SK-N-SH (cell line): ENCODE measurements at regions not wholly inside any gene's neighbourhood (a gene's known extent, or its start where the extent isn't known, plus 50 kb on each side); places are given as distances from the start of the nearest gene placed in this dataset.

ENCODE experiments used
- CTCF ChIA-PET: fragments of 300-600, 350-600 bp; formaldehyde crosslinking; extraction: SDS; loops from one replicate; lab custom pipeline; 2021; lab: Yijun Ruan, JAX
- POLR2A ChIA-PET: fragments of 350-600 bp; sonication (Branson Sonifier 250); formaldehyde crosslinking; extraction: SDS; loops from one replicate; lab custom pipeline; 2020; ENCODE audit warnings: antibody characterized with exemption, inconsistent platforms; lab: Yijun Ruan, JAX
- DNase-seq: peaks from one replicate; pipeline ENCODE4 v3.0.0; 2012
- H2AFZ ChIP-seq: fragments of 200-600 bp; sonication (generic); 2 replicates; pipeline ENCODE4 v1.8.1; 2016; ENCODE audit warnings: antibody characterized with exemption, mild to moderate bottlenecking, low read depth
- H3F3A ChIP-seq: fragments of 200-600 bp; sonication (generic); replicated peaks from 2 replicates; pipeline ENCODE3; 2016; ENCODE audit warnings: antibody characterized with exemption, mild to moderate bottlenecking; ENCODE audit not compliant: insufficient read depth
- H3K27ac ChIP-seq, 2 experiments: fragments of 200-500 bp in 1 of 2; fragments of 200-600 bp in 1 of 2; sonication (Bioruptor generic) in 1 of 2; sonication (generic), shearing (Covaris generic) in 1 of 2; 2 replicates each; pipeline versions ENCODE4 v1.5.1 to v1.6.1; 2014 to 2016; ENCODE audit warnings: low read depth in 2 of 2, inconsistent platforms in 1 of 2, low read length in 1 of 2, mild to moderate bottlenecking in 1 of 2, mixed read lengths in 1 of 2
- H3K27me3 ChIP-seq: fragments of 200-600 bp; sonication (generic), shearing (Covaris generic); 2 replicates; pipeline ENCODE4 v1.6.1; 2016; ENCODE audit warnings: mixed run types; ENCODE audit not compliant: insufficient read depth
- H3K36me3 ChIP-seq, 2 experiments: fragments of 200-500 bp in 1 of 2; fragments of 200-600 bp in 1 of 2; sonication (Bioruptor generic) in 1 of 2; sonication (generic) in 1 of 2; replicated peaks in 1 of 2; 2 replicates each; pipeline versions ENCODE3 to v1.5.1; 2014 to 2016; ENCODE audit warnings: low read length in 1 of 2, mild to moderate bottlenecking in 1 of 2; ENCODE audit not compliant: insufficient read depth in 2 of 2, control insufficient read depth in 1 of 2
- H3K4me1 ChIP-seq, 2 experiments: fragments of 200-500 bp in 1 of 2; fragments of 200-600 bp in 1 of 2; sonication (Bioruptor generic) in 1 of 2; sonication (generic), shearing (Covaris generic) in 1 of 2; 2 replicates each; pipeline versions ENCODE4 v1.5.1 to v1.6.1; 2014 to 2016; ENCODE audit warnings: low read depth in 1 of 2, low read length in 1 of 2, mixed run types in 1 of 2; ENCODE audit not compliant: insufficient read depth in 2 of 2, control insufficient read depth in 1 of 2
- H3K4me2 ChIP-seq: fragments of 200-600 bp; sonication (generic), shearing (Covaris generic); 2 replicates; pipeline ENCODE4 v1.6.1; 2017; ENCODE audit warnings: mixed run types
- H3K4me3 ChIP-seq, 2 experiments: fragments of 200-500 bp in 1 of 2; fragments of 200-600 bp in 1 of 2; sonication (Bioruptor generic) in 1 of 2; sonication (generic), shearing (Covaris generic) in 1 of 2; 2 replicates each; pipeline versions ENCODE4 v1.5.1 to v1.8.1; 2014 to 2016; ENCODE audit warnings: low read depth in 2 of 2, inconsistent platforms in 1 of 2, low read length in 1 of 2, mild to moderate bottlenecking in 1 of 2, mixed read lengths in 1 of 2, moderate library complexity in 1 of 2
- H3K79me2 ChIP-seq: fragments of 200-600 bp; sonication (generic); 2 replicates; pipeline ENCODE4 v1.8.1; 2017; ENCODE audit warnings: mild to moderate bottlenecking; ENCODE audit not compliant: insufficient read depth
- H3K9ac ChIP-seq: fragments of 200-600 bp; sonication (generic); 2 replicates; pipeline ENCODE4 v1.6.1; 2017; ENCODE audit warnings: mixed run types
- H3K9me2 ChIP-seq: fragments of 200-600 bp; sonication (generic); 2 replicates; pipeline ENCODE4 v1.6.1; 2017; ENCODE audit warnings: mixed run types
- H3K9me3 ChIP-seq: fragments of 200-600 bp; sonication (generic); 2 replicates; pipeline ENCODE4 v1.6.1; 2017; ENCODE audit warnings: mixed run types, mild to moderate bottlenecking, moderate library complexity
- H4K20me1 ChIP-seq: fragments of 200-600 bp; sonication (generic); 2 replicates; pipeline ENCODE4 v1.6.1; 2017; ENCODE audit warnings: mild to moderate bottlenecking, mixed run types; ENCODE audit not compliant: insufficient read depth
- CHD2 ChIP-seq: fragments of 150-350 bp; IDR thresholded peaks from 2 replicates; pipeline ENCODE4 v1.6.1; 2018; ENCODE audit warnings: low read length; ENCODE audit not compliant: partially characterized antibody
- FOXJ3 ChIP-seq: sonication (generic); formaldehyde crosslinking; IDR thresholded peaks from 2 replicates; pipeline ENCODE4 v1.5.1; 2020; ENCODE audit warnings: mild to moderate bottlenecking, missing genetic modification reagents
- GABPA ChIP-seq: IDR thresholded peaks from 2 replicates; pipeline ENCODE4 v1.4.0; 2012; ENCODE audit warnings: low read depth, mild to moderate bottlenecking
- GATA2 ChIP-seq: sonication (generic); formaldehyde crosslinking; IDR thresholded peaks from 2 replicates; pipeline ENCODE4 v1.5.0; 2020; ENCODE audit warnings: mild to moderate bottlenecking, missing genetic modification reagents
- MXI1 ChIP-seq: IDR thresholded peaks from 2 replicates; pipeline ENCODE4 v1.6.1; 2012; ENCODE audit warnings: mild to moderate bottlenecking, low read depth, low read length, improper control_type of control experiment
- NFIC ChIP-seq: IDR thresholded peaks from 2 replicates; pipeline ENCODE4 v1.4.0; 2012; ENCODE audit warnings: borderline replicate concordance
- NRF1 ChIP-seq: IDR thresholded peaks from 2 replicates; pipeline ENCODE4 v1.6.1; 2012; ENCODE audit warnings: low read depth, mild to moderate bottlenecking, low read length
- RCOR1 ChIP-seq: fragments of 150-350 bp; IDR thresholded peaks from 2 replicates; pipeline ENCODE4 v1.6.1; 2017; ENCODE audit warnings: antibody characterized with exemption, low read length
- SIN3A ChIP-seq: IDR thresholded peaks from 2 replicates; pipeline ENCODE4 v1.6.1; 2012; ENCODE audit warnings: low read depth, mild to moderate bottlenecking, low read length, moderate library complexity, borderline replicate concordance
- SMC3 ChIP-seq: IDR thresholded peaks from 2 replicates; pipeline ENCODE4 v1.6.1; 2012; ENCODE audit warnings: low read depth, low read length, improper control_type of control experiment
- TAF1 ChIP-seq: IDR thresholded peaks from 2 replicates; pipeline ENCODE4 v1.6.1; 2012; ENCODE audit warnings: low read depth, mild to moderate bottlenecking, low read length, moderate library complexity, borderline replicate concordance
- TCF12 ChIP-seq: IDR thresholded peaks from 2 replicates; pipeline ENCODE4 v1.4.0; 2012
- TEAD4 ChIP-seq: IDR thresholded peaks from 2 replicates; pipeline ENCODE4 v1.4.0; 2012; ENCODE audit warnings: mild to moderate bottlenecking, borderline replicate concordance; ENCODE audit not compliant: insufficient read depth
- YY1 ChIP-seq: IDR thresholded peaks from 2 replicates; pipeline ENCODE4 v1.4.0; 2012; ENCODE audit warnings: low read depth, mild to moderate bottlenecking
- WGBS: methylation state at CpG from one replicate; pipeline ENCODE4 v1.1.6; 2017; ENCODE audit warnings: low lambda C conversion rate; 5-methylcytosine and 5-hydroxymethylcytosine counted together
- TF ChIP-seq, protein P1 (sequence below): IDR thresholded peaks from 2 replicates; pipeline ENCODE4 v1.4.0; 2012; ENCODE audit warnings: low read depth
- TF ChIP-seq, protein P2 (sequence below): fragments of 150-350 bp; IDR thresholded peaks from 2 replicates; pipeline ENCODE4 v1.6.1; 2017; ENCODE audit warnings: antibody characterized with exemption, low read length, low read depth, borderline replicate concordance

DNA sequence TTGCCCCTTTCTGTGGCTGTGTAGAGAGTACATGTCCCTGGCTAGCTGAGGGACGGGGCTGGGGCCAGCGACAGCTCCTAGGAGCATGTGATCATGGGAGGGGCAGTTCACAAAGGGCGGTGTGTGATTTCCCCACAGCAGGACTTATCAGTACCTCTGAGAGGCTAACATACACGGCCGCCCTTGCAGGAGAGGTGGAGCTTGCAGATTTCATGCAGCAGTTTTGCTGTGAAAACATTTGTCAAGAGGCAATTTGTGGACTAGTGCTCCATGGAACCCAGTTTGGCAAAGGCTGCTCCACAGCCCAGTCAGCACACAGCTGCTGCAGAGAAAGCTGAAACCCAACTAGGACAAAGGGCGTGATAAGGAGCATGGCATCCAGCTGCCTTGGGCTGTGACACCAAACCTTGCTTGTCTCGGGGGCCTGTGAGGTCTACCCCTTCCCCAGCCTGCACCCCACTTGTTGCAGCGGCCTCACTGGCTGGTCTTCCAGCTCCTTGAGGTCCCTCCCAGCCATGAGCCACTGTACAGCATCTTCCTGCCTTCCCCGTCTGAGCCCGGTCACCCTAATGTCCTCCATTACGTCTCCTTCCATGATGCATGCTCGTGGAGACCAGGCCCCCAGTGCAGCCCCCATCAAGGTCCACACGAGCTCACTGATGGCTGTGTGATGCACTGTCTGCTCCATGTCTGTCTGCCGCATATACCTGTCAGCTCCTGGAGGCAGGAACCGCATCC is 121.4 kb upstream of the HDAC4 start:
- no peak overlapping the region for H3K27ac ChIP-seq
- no peaks in the 10 kb centered on the region for H3F3A ChIP-seq
- TF ChIP-seq YY1 = no peak
- TF ChIP-seq SMC3 = no peak
- no peak for TF ChIP-seq TEAD4
- TF ChIP-seq RCOR1 = no peak
- TF ChIP-seq TCF12 = no peak
- no peak for TF ChIP-seq NRF1
- no peak for TF ChIP-seq FOXJ3 (CRISPR knock-in tag)
- no peak for TF ChIP-seq GABPA
- no peak for TF ChIP-seq MXI1
- TF ChIP-seq, protein P1, sequence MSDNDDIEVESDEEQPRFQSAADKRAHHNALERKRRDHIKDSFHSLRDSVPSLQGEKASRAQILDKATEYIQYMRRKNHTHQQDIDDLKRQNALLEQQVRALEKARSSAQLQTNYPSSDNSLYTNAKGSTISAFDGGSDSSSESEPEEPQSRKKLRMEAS = no peak
- no peak for TF ChIP-seq TAF1
- no peak for TF ChIP-seq NFIC
- no peak for TF ChIP-seq SIN3A
- TF ChIP-seq CHD2 = no peak
- TF ChIP-seq, protein P2, sequence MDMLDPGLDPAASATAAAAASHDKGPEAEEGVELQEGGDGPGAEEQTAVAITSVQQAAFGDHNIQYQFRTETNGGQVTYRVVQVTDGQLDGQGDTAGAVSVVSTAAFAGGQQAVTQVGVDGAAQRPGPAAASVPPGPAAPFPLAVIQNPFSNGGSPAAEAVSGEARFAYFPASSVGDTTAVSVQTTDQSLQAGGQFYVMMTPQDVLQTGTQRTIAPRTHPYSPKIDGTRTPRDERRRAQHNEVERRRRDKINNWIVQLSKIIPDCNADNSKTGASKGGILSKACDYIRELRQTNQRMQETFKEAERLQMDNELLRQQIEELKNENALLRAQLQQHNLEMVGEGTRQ = no peak
- TF ChIP-seq GATA2 (CRISPR knock-in tag) = no peak
- H3K4me3 ChIP-seq = no peak overlapping the region
- H3K9me2 ChIP-seq = no peaks in the 10 kb centered on the region
- CTCF ChIA-PET = no interaction called here
- no peaks in the 10 kb centered on the region for H3K9me3 ChIP-seq
- no peaks in the 10 kb centered on the region for H3K27me3 ChIP-seq
- no peak overlapping the region for H3K4me2 ChIP-seq
- H3K9ac ChIP-seq = no peak overlapping the region
- H2AFZ ChIP-seq = no peak overlapping the region
- 39% methylated on average over 15 of the region's 15 CpGs for WGBS
- no peaks in the 10 kb centered on the region for H3K36me3 ChIP-seq
- DNase-seq = no peak
- POLR2A ChIA-PET = no interaction called here
- H4K20me1 ChIP-seq = no peaks in the 10 kb centered on the region
- peaks cover 0 to 12% of the 10 kb centered on the region in 2 experiments; a peak in 1 of 4 replicates for H3K4me1 ChIP-seq
- H3K79me2 ChIP-seq = no peaks in the 10 kb centered on the region

DNA sequence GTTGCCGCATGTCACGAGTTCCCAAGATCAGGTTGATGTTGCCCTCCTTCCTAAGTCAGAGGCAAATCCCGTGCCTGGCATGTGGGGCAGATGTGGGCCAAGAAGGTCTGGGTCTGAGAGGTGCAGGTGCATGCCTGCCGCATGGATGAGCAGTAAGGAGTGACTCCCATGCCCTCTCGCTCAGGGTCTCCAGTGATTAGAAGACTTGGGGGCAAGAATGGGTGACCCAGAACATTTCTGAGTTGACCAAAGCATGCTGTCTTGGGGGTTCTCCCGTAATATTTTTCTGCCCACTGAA is 120.6 kb upstream of the HDAC4 start:
- Histone ChIP-seq H3K4me3 (no peak overlapping the region), H3K79me2 (no peaks in the 10 kb centered on the region), H3K27me3 (no peaks in the 10 kb centered on the region), H3K9me3 (no peaks in the 10 kb centered on the region), H3F3A (no peaks in the 10 kb centered on the region), H3K36me3 (no peaks in the 10 kb centered on the region)
- CTCF ChIA-PET = no interaction called here
- TF ChIP-seq NFIC = no peak
- TF ChIP-seq, all 33 proteins: peak for 0
- Histone ChIP-seq H3K27ac (no peak overlapping the region), H4K20me1 (no peaks in the 10 kb centered on the region), H3K4me2 (no peak overlapping the region), H2AFZ (no peak overlapping the region), H3K9me2 (no peaks in the 10 kb centered on the region), H3K4me1 (peaks cover 0 to 12% of the 10 kb centered on the region in 2 experiments; a peak in 1 of 4 replicates), H3K9ac (no peak overlapping the region)
- no peak for DNase-seq
- POLR2A ChIA-PET = no interaction called here
- WGBS = 51% methylated on average over 4 of the region's 6 CpGs
